PC-3 (cell line): ENCODE measurements at regions not wholly inside any gene's neighbourhood (a gene's known extent, or its start where the extent isn't known, plus 50 kb on each side); places are given as distances from the start of the nearest gene placed in this dataset.

Experiments
- ATAC-seq: fragments of 200-7000 bp; cut with Tn5 transposase; 2 replicates; pipeline ENCODE4 v1.9.1; 2020; ENCODE audit warnings: mild to moderate bottlenecking, moderate library complexity
- BruUV-seq: library from RNA; stranded (reverse); fragments of 400-500 nt; replicated peaks from 2 replicates; lab custom pipeline; 2021; lab: Mats Ljungman, UMichigan
- CTCF ChIA-PET: fragments of 300-600 bp; sonication (Branson Sonifier 250); formaldehyde crosslinking; loops from one replicate; lab custom pipeline; 2022; ENCODE audit warnings: antibody characterized with exemption; lab: Charles Lee
- POLR2A ChIA-PET: fragments of 300-600 bp; sonication (Branson Sonifier 250); formaldehyde crosslinking; loops from one replicate; lab custom pipeline; 2022; ENCODE audit warnings: antibody characterized with exemption; ENCODE audit not compliant: unreplicated experiment; lab: Charles Lee
- DNase-seq: peaks from one replicate; pipeline ENCODE4 v3.0.0-alpha.2; 2015
- H2AFZ ChIP-seq: fragments of 300-600 bp; sonication (generic); 2 replicates; pipeline ENCODE4 v1.6.0; 2016; ENCODE audit warnings: antibody characterized with exemption, low read length
- H3F3A ChIP-seq: fragments of 300-600 bp; sonication (generic); one replicate; pipeline ENCODE4 v1.6.0; 2017; ENCODE audit warnings: antibody characterized with exemption, low read length, control low read depth, mild to moderate bottlenecking; ENCODE audit not compliant: unreplicated experiment
- H3K27ac ChIP-seq: fragments of 300-600 bp; sonication (generic); 2 replicates; pipeline ENCODE4 v1.5.1; 2016; ENCODE audit warnings: mild to moderate bottlenecking, low read length
- H3K27me3 ChIP-seq: fragments of 300-600 bp; sonication (generic); 2 replicates; pipeline ENCODE4 v1.6.1; 2016; ENCODE audit warnings: low read length, mixed read lengths
- H3K36me3 ChIP-seq: fragments of 300-600 bp; sonication (generic); 2 replicates; pipeline ENCODE4 v1.6.1; 2016; ENCODE audit warnings: low read depth, mixed run types, low read length, mixed read lengths
- H3K4me1 ChIP-seq: fragments of 300-600 bp; sonication (generic); 2 replicates; pipeline ENCODE4 v1.5.1; 2016; ENCODE audit warnings: low read length; ENCODE audit not compliant: insufficient read depth
- H3K4me2 ChIP-seq: fragments of 300-600 bp; sonication (generic); 2 replicates; pipeline ENCODE4 v1.6.0; 2016; ENCODE audit warnings: low read length
- H3K4me3 ChIP-seq: fragments of 300-600 bp; sonication (generic); 2 replicates; pipeline ENCODE4 v1.5.1; 2016; ENCODE audit warnings: mild to moderate bottlenecking, low read length, mixed read lengths
- H3K79me2 ChIP-seq: fragments of 300-600 bp; sonication (generic); 2 replicates; pipeline ENCODE4 v1.6.1; 2017; ENCODE audit warnings: low read length, mixed read lengths
- H3K9ac ChIP-seq: fragments of 300-600 bp; sonication (generic); 2 replicates; pipeline ENCODE4 v1.6.0; 2016; ENCODE audit warnings: mild to moderate bottlenecking, low read length
- H3K9me2 ChIP-seq: fragments of 300-600 bp; sonication (generic); replicated peaks from 2 replicates; pipeline ENCODE4 v1.6.1; 2016; ENCODE audit warnings: mixed run types, low read length, mixed read lengths
- H3K9me3 ChIP-seq: fragments of 300-600 bp; sonication (generic); 2 replicates; pipeline ENCODE4 v1.6.1; 2016; ENCODE audit warnings: low read length, mixed read lengths
- H4K20me1 ChIP-seq: fragments of 300-600 bp; sonication (generic); 2 replicates; pipeline ENCODE4 v1.6.1; 2016; ENCODE audit warnings: low read length, mixed read lengths
- EZH2 ChIP-seq: fragments of 300-600 bp; sonication (generic); IDR thresholded peaks from one replicate; pipeline ENCODE4 v1.6.1; 2017; ENCODE audit warnings: antibody characterized with exemption, mild to moderate bottlenecking, low read length; ENCODE audit not compliant: unreplicated experiment
- EZH2phosphoT487 ChIP-seq: fragments of 300-600 bp; sonication (generic); IDR thresholded peaks from 2 replicates; pipeline ENCODE4 v1.6.1; 2018; ENCODE audit warnings: mild to moderate bottlenecking, antibody characterized with exemption, low read length, borderline replicate concordance
- intact Hi-C: fragments of 100-400 bp; cut with micrococcal nuclease; formaldehyde crosslinking; loops from 2 replicates; pipeline ENCODE4 v1.9.0; 2023
- TF ChIP-seq, protein P1 (sequence below): fragments of 300-600 bp; sonication (generic); conservative IDR thresholded peaks from 2 replicates; pipeline ENCODE4 v1.5.1; 2017; ENCODE audit warnings: antibody characterized with exemption, low read depth, mild to moderate bottlenecking, low read length

DNA sequence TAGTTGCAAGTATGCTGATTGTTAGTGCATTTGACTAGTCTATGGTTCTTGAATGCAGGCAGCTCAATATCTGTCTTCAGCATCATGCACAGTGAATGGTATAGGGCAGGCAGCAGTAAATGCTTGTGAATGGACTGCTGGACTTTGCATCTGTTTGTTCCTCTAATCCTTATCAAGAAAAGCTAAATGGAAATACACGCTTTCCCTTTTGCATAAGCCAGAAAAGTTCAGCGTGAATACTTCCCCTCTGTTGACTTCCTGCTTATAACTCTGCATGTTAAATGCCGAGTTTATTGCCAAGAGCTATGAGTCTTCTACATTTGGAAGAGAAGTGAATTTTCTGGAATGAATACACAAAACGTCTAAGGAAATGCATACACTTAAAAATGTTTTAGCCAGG lies 127.9 kb upstream of the CPHXL start:
- Histone ChIP-seq H3K27ac (no peak overlapping the region), H3K27me3 (peaks cover 41% of the 10 kb centered on the region)
- intact Hi-C loops = no loop called here

GRCh38 chr16:75860326-75861053 lies 134.2 kb upstream of the CPHXL start:
- BruUV-seq = no TSS peak
- H3K27ac ChIP-seq = no peak overlapping the region
- peaks cover 44% of the 10 kb centered on the region for H3K27me3 ChIP-seq
- no peaks in the 10 kb centered on the region for H4K20me1 ChIP-seq
- no peaks in the 10 kb centered on the region for H3K36me3 ChIP-seq
- no peaks in the 10 kb centered on the region for H3K9me3 ChIP-seq
- H3K4me1 ChIP-seq = no peaks in the 10 kb centered on the region
- no peak overlapping the region for H3K9ac ChIP-seq
- no peak overlapping the region for H3K4me2 ChIP-seq
- DNase-seq (no peak), ATAC-seq (no peak)
- intact Hi-C loops = no loop called here
- no peaks in the 10 kb centered on the region for H3F3A ChIP-seq
- no peaks in the 10 kb centered on the region for H3K79me2 ChIP-seq
- H3K4me3 ChIP-seq = no peak overlapping the region
- TF ChIP-seq EZH2phosphoT487 (no peak), EZH2 (no peak)
- TF ChIP-seq, protein P1, sequence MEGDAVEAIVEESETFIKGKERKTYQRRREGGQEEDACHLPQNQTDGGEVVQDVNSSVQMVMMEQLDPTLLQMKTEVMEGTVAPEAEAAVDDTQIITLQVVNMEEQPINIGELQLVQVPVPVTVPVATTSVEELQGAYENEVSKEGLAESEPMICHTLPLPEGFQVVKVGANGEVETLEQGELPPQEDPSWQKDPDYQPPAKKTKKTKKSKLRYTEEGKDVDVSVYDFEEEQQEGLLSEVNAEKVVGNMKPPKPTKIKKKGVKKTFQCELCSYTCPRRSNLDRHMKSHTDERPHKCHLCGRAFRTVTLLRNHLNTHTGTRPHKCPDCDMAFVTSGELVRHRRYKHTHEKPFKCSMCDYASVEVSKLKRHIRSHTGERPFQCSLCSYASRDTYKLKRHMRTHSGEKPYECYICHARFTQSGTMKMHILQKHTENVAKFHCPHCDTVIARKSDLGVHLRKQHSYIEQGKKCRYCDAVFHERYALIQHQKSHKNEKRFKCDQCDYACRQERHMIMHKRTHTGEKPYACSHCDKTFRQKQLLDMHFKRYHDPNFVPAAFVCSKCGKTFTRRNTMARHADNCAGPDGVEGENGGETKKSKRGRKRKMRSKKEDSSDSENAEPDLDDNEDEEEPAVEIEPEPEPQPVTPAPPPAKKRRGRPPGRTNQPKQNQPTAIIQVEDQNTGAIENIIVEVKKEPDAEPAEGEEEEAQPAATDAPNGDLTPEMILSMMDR = no peak
- H2AFZ ChIP-seq = no peak overlapping the region
- H3K9me2 ChIP-seq = no peaks in the 10 kb centered on the region
- POLR2A ChIA-PET = no interaction called here
- CTCF ChIA-PET = no interaction called here

More for the DNA sequence above, 127.9 kb upstream of the CPHXL start:
- H4K20me1 ChIP-seq = no peaks in the 10 kb centered on the region
- H3K79me2 ChIP-seq = no peaks in the 10 kb centered on the region
- no peak for DNase-seq
- no peak overlapping the region for H3K4me3 ChIP-seq
- no peaks in the 10 kb centered on the region for H3K4me1 ChIP-seq
- no peaks in the 10 kb centered on the region for H3K36me3 ChIP-seq
- CTCF ChIA-PET = interaction anchor here (0.5 kb wide), 1 partner anchor 67 kb away, joined by 3 read pairs; no protein-coding TSS in a partner anchor
- BruUV-seq = no TSS peak
- no peak overlapping the region for H3K4me2 ChIP-seq
- H3K9ac ChIP-seq = no peak overlapping the region
- POLR2A ChIA-PET = no interaction called here
- no peaks in the 10 kb centered on the region for H3K9me2 ChIP-seq
- ATAC-seq = no peak
- H2AFZ ChIP-seq = no peak overlapping the region
- no peak for TF ChIP-seq EZH2
- TF ChIP-seq, protein P1 = no peak
- TF ChIP-seq EZH2phosphoT487 = no peak
- H3K9me3 ChIP-seq = no peaks in the 10 kb centered on the region
- no peaks in the 10 kb centered on the region for H3F3A ChIP-seq
